Liver (tissue), 3 donors: ENCODE measurements at regions not wholly inside any gene's neighbourhood (a gene's known extent, or its start where the extent isn't known, plus 50 kb on each side); places are given as distances from the start of the nearest gene placed in this dataset.

Source experiments
- EGR1 ChIP-seq, 2 donors: IDR thresholded peaks; 2 replicates each; pipeline ENCODE4 v1.6.1; 2016 to 2018; ENCODE audit warnings: antibody characterized with exemption in 2 of 2, low read depth in 2 of 2
- GABPA ChIP-seq, 2 donors: IDR thresholded peaks in 1 of 2; conservative IDR thresholded peaks in 1 of 2; 2 replicates each; pipeline ENCODE4 v1.6.1; 2016; ENCODE audit warnings: antibody characterized with exemption in 2 of 2, mild to moderate bottlenecking in 1 of 2, moderate library complexity in 1 of 2
- HNF4A ChIP-seq, 2 donors: conservative IDR thresholded peaks; 2 replicates each; pipeline ENCODE4 v1.6.1; 2016; ENCODE audit warnings: antibody characterized with exemption in 2 of 2, mild to moderate bottlenecking in 2 of 2
- JUND ChIP-seq, 2 donors: IDR thresholded peaks; 2 replicates each; pipeline ENCODE4 v1.6.1; 2016; ENCODE audit warnings: antibody characterized with exemption in 2 of 2
- RAD21 ChIP-seq, 2 donors: IDR thresholded peaks; 2 replicates each; pipeline ENCODE4 v1.6.1; 2016; ENCODE audit warnings: antibody characterized with exemption in 2 of 2, mild to moderate bottlenecking in 2 of 2
- RXRA ChIP-seq, 2 donors: IDR thresholded peaks; 2 replicates each; pipeline ENCODE4 v1.6.1; 2017 to 2018; ENCODE audit warnings: antibody characterized with exemption in 2 of 2, mild to moderate bottlenecking in 1 of 2
- YY1 ChIP-seq: IDR thresholded peaks from 2 replicates; pipeline ENCODE4 v1.6.1; 2016; ENCODE audit warnings: antibody characterized with exemption, mild to moderate bottlenecking
- TF ChIP-seq, protein P1 (sequence below): fragments of 150-350 bp; IDR thresholded peaks from 2 replicates; pipeline ENCODE4 v1.5.1; 2017; ENCODE audit warnings: improper control_type of control experiment, low read depth, low read length; ENCODE audit not compliant: missing input control
- TF ChIP-seq, protein P2 (sequence below): IDR thresholded peaks from 2 replicates; pipeline ENCODE4 v1.6.1; 2016; ENCODE audit warnings: antibody characterized with exemption
- TF ChIP-seq, protein P3 (sequence below): IDR thresholded peaks from 2 replicates; pipeline ENCODE4 v1.6.1; 2016; ENCODE audit warnings: antibody characterized with exemption, mild to moderate bottlenecking
- TF ChIP-seq, protein P4 (sequence below): IDR thresholded peaks from 2 replicates; pipeline ENCODE4 v1.6.1; 2016; ENCODE audit warnings: antibody characterized with exemption
- TF ChIP-seq, protein P5 (sequence below): IDR thresholded peaks from 2 replicates; pipeline ENCODE4 v1.6.1; 2016; ENCODE audit warnings: antibody characterized with exemption
- donor health status: healthy.
- donor health status: healthy.

DNA sequence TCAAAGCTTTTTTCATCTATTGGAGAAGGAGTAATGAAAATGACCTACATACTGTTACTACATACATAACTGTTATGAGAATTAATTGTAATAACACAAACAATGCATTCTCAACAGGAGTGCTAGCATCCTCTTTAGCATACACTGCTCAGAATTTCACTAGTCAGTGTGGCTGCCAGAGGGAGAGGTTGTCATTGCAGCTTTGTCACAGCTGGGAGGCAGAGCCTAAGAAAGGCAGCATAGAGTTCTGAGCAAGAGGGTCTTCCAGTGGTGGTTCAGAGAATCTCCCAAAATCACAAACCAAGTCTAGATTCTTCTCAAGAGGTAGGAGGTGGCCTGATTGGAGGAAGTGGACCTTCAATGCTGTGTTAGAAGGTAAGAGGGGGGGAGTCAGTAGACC is 286.7 kb upstream of the CYRIA start:
- TF ChIP-seq, protein P1, sequence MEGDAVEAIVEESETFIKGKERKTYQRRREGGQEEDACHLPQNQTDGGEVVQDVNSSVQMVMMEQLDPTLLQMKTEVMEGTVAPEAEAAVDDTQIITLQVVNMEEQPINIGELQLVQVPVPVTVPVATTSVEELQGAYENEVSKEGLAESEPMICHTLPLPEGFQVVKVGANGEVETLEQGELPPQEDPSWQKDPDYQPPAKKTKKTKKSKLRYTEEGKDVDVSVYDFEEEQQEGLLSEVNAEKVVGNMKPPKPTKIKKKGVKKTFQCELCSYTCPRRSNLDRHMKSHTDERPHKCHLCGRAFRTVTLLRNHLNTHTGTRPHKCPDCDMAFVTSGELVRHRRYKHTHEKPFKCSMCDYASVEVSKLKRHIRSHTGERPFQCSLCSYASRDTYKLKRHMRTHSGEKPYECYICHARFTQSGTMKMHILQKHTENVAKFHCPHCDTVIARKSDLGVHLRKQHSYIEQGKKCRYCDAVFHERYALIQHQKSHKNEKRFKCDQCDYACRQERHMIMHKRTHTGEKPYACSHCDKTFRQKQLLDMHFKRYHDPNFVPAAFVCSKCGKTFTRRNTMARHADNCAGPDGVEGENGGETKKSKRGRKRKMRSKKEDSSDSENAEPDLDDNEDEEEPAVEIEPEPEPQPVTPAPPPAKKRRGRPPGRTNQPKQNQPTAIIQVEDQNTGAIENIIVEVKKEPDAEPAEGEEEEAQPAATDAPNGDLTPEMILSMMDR, result no peak
- TF ChIP-seq RXRA (IDR thresholded peaks at IDR 0.05) (no peak), HNF4A (conservative IDR thresholded peaks at IDR 0.05) (no peak), GABPA (IDR thresholded peaks at IDR 0.05 in 1 of 2, conservative IDR thresholded peaks at IDR 0.05 in 1 of 2) (no peak), RAD21 (IDR thresholded peaks at IDR 0.05) (no peak), YY1 (no peak), JUND (IDR thresholded peaks at IDR 0.05) (no peak), EGR1 (IDR thresholded peaks at IDR 0.05; ENCODE audit: low read depth in 2 of 2) (no peak)
- TF ChIP-seq, protein P2, sequence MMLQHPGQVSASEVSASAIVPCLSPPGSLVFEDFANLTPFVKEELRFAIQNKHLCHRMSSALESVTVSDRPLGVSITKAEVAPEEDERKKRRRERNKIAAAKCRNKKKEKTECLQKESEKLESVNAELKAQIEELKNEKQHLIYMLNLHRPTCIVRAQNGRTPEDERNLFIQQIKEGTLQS, result no peak
- TF ChIP-seq, protein P3, sequence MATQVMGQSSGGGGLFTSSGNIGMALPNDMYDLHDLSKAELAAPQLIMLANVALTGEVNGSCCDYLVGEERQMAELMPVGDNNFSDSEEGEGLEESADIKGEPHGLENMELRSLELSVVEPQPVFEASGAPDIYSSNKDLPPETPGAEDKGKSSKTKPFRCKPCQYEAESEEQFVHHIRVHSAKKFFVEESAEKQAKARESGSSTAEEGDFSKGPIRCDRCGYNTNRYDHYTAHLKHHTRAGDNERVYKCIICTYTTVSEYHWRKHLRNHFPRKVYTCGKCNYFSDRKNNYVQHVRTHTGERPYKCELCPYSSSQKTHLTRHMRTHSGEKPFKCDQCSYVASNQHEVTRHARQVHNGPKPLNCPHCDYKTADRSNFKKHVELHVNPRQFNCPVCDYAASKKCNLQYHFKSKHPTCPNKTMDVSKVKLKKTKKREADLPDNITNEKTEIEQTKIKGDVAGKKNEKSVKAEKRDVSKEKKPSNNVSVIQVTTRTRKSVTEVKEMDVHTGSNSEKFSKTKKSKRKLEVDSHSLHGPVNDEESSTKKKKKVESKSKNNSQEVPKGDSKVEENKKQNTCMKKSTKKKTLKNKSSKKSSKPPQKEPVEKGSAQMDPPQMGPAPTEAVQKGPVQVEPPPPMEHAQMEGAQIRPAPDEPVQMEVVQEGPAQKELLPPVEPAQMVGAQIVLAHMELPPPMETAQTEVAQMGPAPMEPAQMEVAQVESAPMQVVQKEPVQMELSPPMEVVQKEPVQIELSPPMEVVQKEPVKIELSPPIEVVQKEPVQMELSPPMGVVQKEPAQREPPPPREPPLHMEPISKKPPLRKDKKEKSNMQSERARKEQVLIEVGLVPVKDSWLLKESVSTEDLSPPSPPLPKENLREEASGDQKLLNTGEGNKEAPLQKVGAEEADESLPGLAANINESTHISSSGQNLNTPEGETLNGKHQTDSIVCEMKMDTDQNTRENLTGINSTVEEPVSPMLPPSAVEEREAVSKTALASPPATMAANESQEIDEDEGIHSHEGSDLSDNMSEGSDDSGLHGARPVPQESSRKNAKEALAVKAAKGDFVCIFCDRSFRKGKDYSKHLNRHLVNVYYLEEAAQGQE, result no peak
- TF ChIP-seq, protein P4, sequence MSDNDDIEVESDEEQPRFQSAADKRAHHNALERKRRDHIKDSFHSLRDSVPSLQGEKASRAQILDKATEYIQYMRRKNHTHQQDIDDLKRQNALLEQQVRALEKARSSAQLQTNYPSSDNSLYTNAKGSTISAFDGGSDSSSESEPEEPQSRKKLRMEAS, result no peak
- TF ChIP-seq, protein P5, sequence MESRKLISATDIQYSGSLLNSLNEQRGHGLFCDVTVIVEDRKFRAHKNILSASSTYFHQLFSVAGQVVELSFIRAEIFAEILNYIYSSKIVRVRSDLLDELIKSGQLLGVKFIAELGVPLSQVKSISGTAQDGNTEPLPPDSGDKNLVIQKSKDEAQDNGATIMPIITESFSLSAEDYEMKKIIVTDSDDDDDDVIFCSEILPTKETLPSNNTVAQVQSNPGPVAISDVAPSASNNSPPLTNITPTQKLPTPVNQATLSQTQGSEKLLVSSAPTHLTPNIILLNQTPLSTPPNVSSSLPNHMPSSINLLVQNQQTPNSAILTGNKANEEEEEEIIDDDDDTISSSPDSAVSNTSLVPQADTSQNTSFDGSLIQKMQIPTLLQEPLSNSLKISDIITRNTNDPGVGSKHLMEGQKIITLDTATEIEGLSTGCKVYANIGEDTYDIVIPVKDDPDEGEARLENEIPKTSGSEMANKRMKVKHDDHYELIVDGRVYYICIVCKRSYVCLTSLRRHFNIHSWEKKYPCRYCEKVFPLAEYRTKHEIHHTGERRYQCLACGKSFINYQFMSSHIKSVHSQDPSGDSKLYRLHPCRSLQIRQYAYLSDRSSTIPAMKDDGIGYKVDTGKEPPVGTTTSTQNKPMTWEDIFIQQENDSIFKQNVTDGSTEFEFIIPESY, result no peak
